ENCODE measurements at regions not wholly inside any gene's neighbourhood (a gene's known extent, or its start where the extent isn't known, plus 50 kb on each side); places are given as distances from the start of the nearest gene placed in this dataset.

- H3K27ac ChIP-seq (ENCODE audit: low read depth, low read length), result no peak overlapping the region
- POLR2A ChIA-PET, result interaction anchor here (0.6 kb wide), 1 partner anchor 64 kb away, joined by 4 read pairs; no protein-coding TSS in a partner anchor
- no peak for DNase-seq (ENCODE audit: low read depth, low spot score)
- CTCF ChIA-PET, result no interaction called here
- no peak for TF ChIP-seq CTCF (IDR thresholded peaks at IDR 0.05; ENCODE audit: low read depth, low read length)
- H3K4me3 ChIP-seq (ENCODE audit: low read depth, low read length), result no peak overlapping the region
- peaks cover 5% of the 10 kb centered on the region for H3K27me3 ChIP-seq (ENCODE audit: control insufficient read depth, insufficient read depth, low read length)
- H3K9me3 ChIP-seq (ENCODE audit: control insufficient read depth, insufficient read depth, low read length), result no peaks in the 10 kb centered on the region; the same call in 1 of the 2 replicates
Observed at GRCh38 chr15:88746451-88746850, 56.8 kb upstream of the ACAN start.

- Histone ChIP-seq H3K27me3 (ENCODE audit: control insufficient read depth, insufficient read depth, low read length) (peaks cover 5% of the 10 kb centered on the region), H3K27ac (ENCODE audit: low read depth, low read length) (no peak overlapping the region), H3K9me3 (ENCODE audit: control insufficient read depth, insufficient read depth, low read length) (no peaks in the 10 kb centered on the region), H3K4me3 (ENCODE audit: low read depth, low read length) (no peak overlapping the region)
- ChIA-PET CTCF (no interaction called here), POLR2A (interaction anchor here (0.6 kb wide), 1 partner anchor 64 kb away, joined by 4 read pairs; no protein-coding TSS in a partner anchor)
- no peak for TF ChIP-seq CTCF (IDR thresholded peaks at IDR 0.05; ENCODE audit: low read depth, low read length)
- no peak for DNase-seq (ENCODE audit: low read depth, low spot score)
Observed at GRCh38 chr15:88747111-88747510, 56.1 kb upstream of the ACAN start.

- CTCF ChIA-PET, result no interaction called here
- H3K27me3 ChIP-seq (ENCODE audit: control insufficient read depth, insufficient read depth, low read length), result no peaks in the 10 kb centered on the region
- POLR2A ChIA-PET, result no interaction called here
- H3K4me3 ChIP-seq (ENCODE audit: low read depth, low read length), result no peak overlapping the region
- TF ChIP-seq CTCF (IDR thresholded peaks at IDR 0.05; ENCODE audit: low read depth, low read length), result no peak
- no peak overlapping the region for H3K27ac ChIP-seq (ENCODE audit: low read depth, low read length)
- DNase-seq (ENCODE audit: low read depth, low spot score), result no peak
- H3K9me3 ChIP-seq (ENCODE audit: control insufficient read depth, insufficient read depth, low read length), result no peaks in the 10 kb centered on the region
Observed at GRCh38 chr15:88747631-88748030, 55.6 kb upstream of the ACAN start.

GRCh38 chr15:88748081-88748480 lies 55.2 kb upstream of the ACAN start:
- Histone ChIP-seq H3K9me3 (ENCODE audit: control insufficient read depth, insufficient read depth, low read length) (no peaks in the 10 kb centered on the region), H3K27me3 (ENCODE audit: control insufficient read depth, insufficient read depth, low read length) (no peaks in the 10 kb centered on the region), H3K27ac (ENCODE audit: low read depth, low read length) (no peak overlapping the region), H3K4me3 (ENCODE audit: low read depth, low read length) (no peak overlapping the region)
- ChIA-PET CTCF (no interaction called here), POLR2A (no interaction called here)
- no peak for TF ChIP-seq CTCF (IDR thresholded peaks at IDR 0.05; ENCODE audit: low read depth, low read length)
- no peak for DNase-seq (ENCODE audit: low read depth, low spot score)

- no peak overlapping the region for H3K4me3 ChIP-seq (ENCODE audit: low read depth, low read length)
- H3K27me3 ChIP-seq (ENCODE audit: control insufficient read depth, insufficient read depth, low read length), result no peaks in the 10 kb centered on the region
- ChIA-PET POLR2A (no interaction called here), CTCF (no interaction called here)
- H3K9me3 ChIP-seq (ENCODE audit: control insufficient read depth, insufficient read depth, low read length), result no peaks in the 10 kb centered on the region
- TF ChIP-seq CTCF (IDR thresholded peaks at IDR 0.05; ENCODE audit: low read depth, low read length), result no peak
- no peak overlapping the region for H3K27ac ChIP-seq (ENCODE audit: low read depth, low read length)
- no peak for DNase-seq (ENCODE audit: low read depth, low spot score)
Observed at GRCh38 chr15:88748651-88749050, 54.6 kb upstream of the ACAN start.

Data from AG04450 (cell line).